HG03066 (cell line): ENCODE measurements at regions not wholly inside any gene's neighbourhood (a gene's known extent, or its start where the extent isn't known, plus 50 kb on each side); places are given as distances from the start of the nearest gene placed in this dataset.
"Not testable (repeated sequence)": the region's sequence is repeated elsewhere in the genome, so short reads cannot be mapped to it uniquely, and the experiment has no call there.

Experiments used
- ATAC-seq: cut with Tn5 transposase; IDR thresholded peaks from one replicate; pipeline ENCODE4 v1.9.1; 2021; ENCODE audit warnings: low read depth; ENCODE audit not compliant: unreplicated experiment

DNA sequence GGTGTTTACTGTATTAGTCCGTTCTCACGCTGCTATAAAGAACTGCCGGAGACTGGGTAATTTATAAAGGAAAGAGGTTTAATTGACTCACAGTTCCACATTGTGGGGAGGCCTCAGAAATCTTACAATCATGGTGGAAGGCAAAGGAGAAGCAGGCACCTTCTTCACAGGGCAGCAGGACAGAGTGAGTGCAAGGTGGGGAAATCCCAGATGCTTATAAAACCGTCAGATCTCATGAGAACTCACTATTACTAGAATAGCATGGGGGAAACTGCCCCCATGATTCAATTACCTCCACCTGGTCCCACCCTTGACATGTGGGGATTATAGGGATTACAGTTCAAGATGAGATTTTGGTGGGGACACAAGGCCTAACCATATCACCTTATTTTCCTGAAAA, 60.1 kb upstream of the IFNGR1 start:
- ATAC-seq = not testable (repeated sequence)

GRCh38 chr6:137277971-137278637, 58.9 kb upstream of the IFNGR1 start:
- ATAC-seq = no peak

- no peak for ATAC-seq
Observed at GRCh38 chr6:137272403-137272802, 53.2 kb upstream of the IFNGR1 start.

- ATAC-seq = no peak
Observed at GRCh38 chr6:137271245-137272183, 52.3 kb upstream of the IFNGR1 start.

- ATAC-seq = no peak
Observed at GRCh38 chr6:137269803-137270202, 50.6 kb upstream of the IFNGR1 start.

- ATAC-seq = no peak
Observed at GRCh38 chr6:137269347-137269746, 50.2 kb upstream of the IFNGR1 start.
